ENCODE measurements at regions not wholly inside any gene's neighbourhood (a gene's known extent, or its start where the extent isn't known, plus 50 kb on each side); places are given as distances from the start of the nearest gene placed in this dataset.

DNA sequence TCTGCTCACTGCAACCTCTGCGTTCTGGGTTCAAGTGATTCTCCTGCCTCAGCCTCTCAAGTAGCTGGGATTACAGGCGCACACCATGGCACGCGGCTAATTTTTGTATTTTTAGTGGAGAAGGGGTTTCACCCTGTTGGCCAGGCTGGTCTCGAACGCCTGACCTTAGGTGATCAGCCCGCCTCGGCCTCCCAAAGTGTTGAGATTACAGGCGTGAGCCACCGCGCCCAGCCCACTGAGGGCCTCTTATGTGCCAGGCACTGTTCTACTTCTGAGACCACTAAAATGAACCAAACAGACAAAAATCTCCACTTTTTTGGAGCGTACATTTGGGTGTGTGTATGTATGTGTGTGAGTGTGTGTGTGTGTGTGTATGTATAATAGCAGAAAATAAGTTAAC is 117.2 kb upstream of the H2AZ1 start:
- Histone ChIP-seq H3K27me3 (replicated peaks; ENCODE audit: control insufficient read depth, insufficient read depth, low read length) (no peaks in the 10 kb centered on the region; the same call in none of the 2 replicates), H3K36me3 (ENCODE audit: control insufficient read depth, insufficient read depth, low read length) (no peaks in the 10 kb centered on the region), H3K4me3 (replicated peaks; ENCODE audit: low read depth, low read length) (no peak overlapping the region)
- DNase-seq (ENCODE audit: extremely low read depth, insufficient read length): no peak
- TF ChIP-seq CTCF (IDR thresholded peaks at IDR 0.05; ENCODE audit: insufficient read depth, low read length, poor library complexity, severe bottlenecking): no peak

- H3K27me3 ChIP-seq (replicated peaks; ENCODE audit: control insufficient read depth, insufficient read depth, low read length): no peaks in the 10 kb centered on the region; the same call in none of the 2 replicates
- TF ChIP-seq CTCF (IDR thresholded peaks at IDR 0.05; ENCODE audit: insufficient read depth, low read length, poor library complexity, severe bottlenecking): no peak
- no peak overlapping the region for H3K4me3 ChIP-seq (replicated peaks; ENCODE audit: low read depth, low read length)
- no peaks in the 10 kb centered on the region for H3K36me3 ChIP-seq (ENCODE audit: control insufficient read depth, insufficient read depth, low read length)
- no peak for DNase-seq (ENCODE audit: extremely low read depth, insufficient read length)
These were observed 113.3 kb upstream of the H2AZ1 start for GRCh38 chr4:100063355-100063754.

- no peak for TF ChIP-seq CTCF (IDR thresholded peaks at IDR 0.05; ENCODE audit: insufficient read depth, low read length, poor library complexity, severe bottlenecking)
- no peaks in the 10 kb centered on the region; the same call in none of the 2 replicates for H3K27me3 ChIP-seq (replicated peaks; ENCODE audit: control insufficient read depth, insufficient read depth, low read length)
- DNase-seq (ENCODE audit: extremely low read depth, insufficient read length): no peak
- H3K4me3 ChIP-seq (replicated peaks; ENCODE audit: low read depth, low read length): no peak overlapping the region
- H3K36me3 ChIP-seq (ENCODE audit: control insufficient read depth, insufficient read depth, low read length): no peaks in the 10 kb centered on the region
These were observed 112.8 kb upstream of the H2AZ1 start for GRCh38 chr4:100062921-100063320.

- H3K36me3 ChIP-seq (ENCODE audit: control insufficient read depth, insufficient read depth, low read length): no peaks in the 10 kb centered on the region
- DNase-seq (ENCODE audit: extremely low read depth, insufficient read length): no peak
- no peak for TF ChIP-seq CTCF (IDR thresholded peaks at IDR 0.05; ENCODE audit: insufficient read depth, low read length, poor library complexity, severe bottlenecking)
- no peak overlapping the region for H3K4me3 ChIP-seq (replicated peaks; ENCODE audit: low read depth, low read length)
- H3K27me3 ChIP-seq (replicated peaks; ENCODE audit: control insufficient read depth, insufficient read depth, low read length): no peaks in the 10 kb centered on the region; the same call in none of the 2 replicates
These were observed 111.8 kb upstream of the H2AZ1 start for GRCh38 chr4:100061835-100062234.

- no peaks in the 10 kb centered on the region for H3K36me3 ChIP-seq (ENCODE audit: control insufficient read depth, insufficient read depth, low read length)
- TF ChIP-seq CTCF (IDR thresholded peaks at IDR 0.05; ENCODE audit: insufficient read depth, low read length, poor library complexity, severe bottlenecking): no peak
- H3K4me3 ChIP-seq (replicated peaks; ENCODE audit: low read depth, low read length): no peak overlapping the region
- H3K27me3 ChIP-seq (replicated peaks; ENCODE audit: control insufficient read depth, insufficient read depth, low read length): no peaks in the 10 kb centered on the region; the same call in 1 of the 2 replicates
- peak; percentile 11 for DNase-seq (ENCODE audit: extremely low read depth, insufficient read length)
These were observed 110.8 kb upstream of the H2AZ1 start for GRCh38 chr4:100060765-100061416.

GRCh38 chr4:100059467-100059866 is 109.4 kb upstream of the H2AZ1 start:
- no peaks in the 10 kb centered on the region for H3K36me3 ChIP-seq (ENCODE audit: control insufficient read depth, insufficient read depth, low read length)
- no peak for TF ChIP-seq CTCF (IDR thresholded peaks at IDR 0.05; ENCODE audit: insufficient read depth, low read length, poor library complexity, severe bottlenecking)
- no peak for DNase-seq (ENCODE audit: extremely low read depth, insufficient read length)
- H3K4me3 ChIP-seq (replicated peaks; ENCODE audit: low read depth, low read length): no peak overlapping the region
- no peaks in the 10 kb centered on the region; the same call in 1 of the 2 replicates for H3K27me3 ChIP-seq (replicated peaks; ENCODE audit: control insufficient read depth, insufficient read depth, low read length)
